H1 (cell line): ENCODE measurements at regions not wholly inside any gene's neighbourhood (a gene's known extent, or its start where the extent isn't known, plus 50 kb on each side); places are given as distances from the start of the nearest gene placed in this dataset.

Experiments used
- CTCF ChIA-PET: fragments of 300-600 bp; sonication (Branson Sonifier 250); formaldehyde crosslinking; loops from one replicate; lab custom pipeline; 2021; ENCODE audit not compliant: partially characterized antibody; lab: Charles Lee
- POLR2A ChIA-PET: fragments of 300-600 bp; sonication (Branson Sonifier 250); formaldehyde crosslinking; loops from one replicate; lab custom pipeline; 2021; ENCODE audit warnings: inconsistent platforms; ENCODE audit not compliant: partially characterized antibody; lab: Charles Lee
- DNase-seq, 2 experiments: peaks; one replicate each; pipeline versions ENCODE4 v3.0.0 to v3.0.0-alpha.2; 2010 to 2022; ENCODE audit warnings: low spot score in 2 of 2, low read depth in 1 of 2, mixed read lengths in 1 of 2
- FAIRE-seq: peaks from 2 replicates; lab custom pipeline; 2011; peaks lifted over from hg19 to GRCh38; lab: Jason Lieb, UNC
- H2AFZ ChIP-seq: 2 replicates; pipeline ENCODE4 v1.8.1; 2012; ENCODE audit warnings: low read length, inconsistent platforms
- H2AK5ac ChIP-seq: 2 replicates; pipeline ENCODE4 v1.6.1; 2013; ENCODE audit warnings: low read depth, low read length
- H2BK120ac ChIP-seq: replicated peaks from 2 replicates; pipeline ENCODE3; 2013; ENCODE audit warnings: low read depth, low read length, inconsistent platforms
- H2BK12ac ChIP-seq: 2 replicates; pipeline ENCODE4 v1.6.1; 2013; ENCODE audit warnings: low read depth, low read length
- H2BK15ac ChIP-seq: 2 replicates; pipeline ENCODE4 v1.6.1; 2013; ENCODE audit warnings: low read length
- H2BK20ac ChIP-seq: 2 replicates; pipeline ENCODE4 v1.6.1; 2013; ENCODE audit warnings: low read length
- H2BK5ac ChIP-seq: 2 replicates; pipeline ENCODE4 v1.6.1; 2013; ENCODE audit warnings: low read depth, low read length
- H3K14ac ChIP-seq: 2 replicates; pipeline ENCODE4 v1.6.1; 2013; ENCODE audit warnings: inconsistent platforms; ENCODE audit not compliant: insufficient read length
- H3K18ac ChIP-seq: 2 replicates; pipeline ENCODE4 v1.6.1; 2013; ENCODE audit warnings: low read length; ENCODE audit errors: extremely low read depth
- H3K23ac ChIP-seq: 2 replicates; pipeline ENCODE4 v1.6.1; 2013; ENCODE audit warnings: inconsistent platforms; ENCODE audit not compliant: insufficient read length
- H3K23me2 ChIP-seq: 2 replicates; pipeline ENCODE4 v1.6.1; 2013; ENCODE audit warnings: low read depth, low read length
- H3K27ac ChIP-seq: 2 replicates; pipeline ENCODE4 v1.6.1; 2011; ENCODE audit warnings: low read depth, low read length, inconsistent platforms
- H3K27me3 ChIP-seq, 4 experiments: replicated peaks in 1 of 4; 1 replicate in 1 of 4; 2 replicates in 3 of 4; pipeline versions ENCODE4 v1.6.1 to v1.8.1; 2011 to 2013; ENCODE audit warnings: low read length in 3 of 4, mild to moderate bottlenecking in 3 of 4, inconsistent platforms in 2 of 4, mixed read lengths in 2 of 4, moderate library complexity in 1 of 4; ENCODE audit not compliant: control insufficient read depth in 3 of 4, insufficient read depth in 3 of 4; ENCODE audit errors: extremely low read depth in 1 of 4
- H3K36me3 ChIP-seq, 4 experiments: 2 replicates each; pipeline versions ENCODE4 v1.6.1 to v1.8.1; 2011 to 2013; ENCODE audit warnings: mild to moderate bottlenecking in 4 of 4, low read length in 3 of 4, moderate library complexity in 2 of 4, control low read depth in 1 of 4, inconsistent platforms in 1 of 4; ENCODE audit not compliant: insufficient read depth in 4 of 4, control insufficient read depth in 2 of 4
- H3K4ac ChIP-seq: replicated peaks from 2 replicates; pipeline ENCODE3; 2013; ENCODE audit warnings: low read length, low read depth, mixed read lengths, inconsistent platforms; ENCODE audit not compliant: insufficient read length
- H3K4me1 ChIP-seq, 4 experiments: replicated peaks in 1 of 4; 1 replicate in 1 of 4; 2 replicates in 3 of 4; pipeline versions ENCODE4 v1.6.1 to v1.8.1; 2011 to 2013; ENCODE audit warnings: low read length in 3 of 4, inconsistent platforms in 2 of 4, mixed read lengths in 1 of 4; ENCODE audit not compliant: insufficient read depth in 4 of 4, control insufficient read depth in 3 of 4
- H3K4me2 ChIP-seq, 2 experiments: 2 replicates each; pipeline versions ENCODE4 v1.6.1 to v1.8.1; 2011 to 2013; ENCODE audit warnings: low read depth in 2 of 2, low read length in 2 of 2, control low read depth in 1 of 2, inconsistent platforms in 1 of 2, mild to moderate bottlenecking in 1 of 2; ENCODE audit not compliant: insufficient read depth in 1 of 2
- H3K4me3 ChIP-seq, 4 experiments: fragments of 200-600, 300-600 bp in 1 of 4; sonication (generic), shearing (Covaris generic), sonication (Bioruptor Twin) in 1 of 4; 2 replicates each; pipeline versions ENCODE4 v1.5.1 to v1.8.1; 2011 to 2016; ENCODE audit warnings: low read length in 4 of 4, low read depth in 3 of 4, control low read depth in 2 of 4, inconsistent platforms in 2 of 4, mild to moderate bottlenecking in 2 of 4, mixed read lengths in 1 of 4, moderate library complexity in 1 of 4; ENCODE audit not compliant: insufficient read depth in 2 of 4; ENCODE audit errors: extremely low read depth in 1 of 4
- H3K56ac ChIP-seq: replicated peaks from 2 replicates; pipeline ENCODE3; 2013; ENCODE audit warnings: low read depth, mild to moderate bottlenecking, mixed read lengths, low read length, inconsistent platforms; ENCODE audit not compliant: insufficient read length
- H3K79me1 ChIP-seq: 2 replicates; pipeline ENCODE4 v1.6.1; 2013; ENCODE audit warnings: low read depth, low read length, control low read depth
- H3K79me2 ChIP-seq, 2 experiments: 2 replicates each; pipeline versions ENCODE4 v1.6.1 to v1.8.1; 2012 to 2013; ENCODE audit warnings: low read length in 2 of 2, mild to moderate bottlenecking in 2 of 2, inconsistent platforms in 1 of 2; ENCODE audit not compliant: insufficient read depth in 2 of 2, control insufficient read depth in 1 of 2
- H3K9ac ChIP-seq, 4 experiments: replicated peaks in 1 of 4; 1 replicate in 1 of 4; 2 replicates in 3 of 4; pipeline versions ENCODE4 v1.6.1 to v1.8.1; 2011 to 2013; ENCODE audit warnings: low read depth in 3 of 4, low read length in 3 of 4, control low read depth in 2 of 4, mild to moderate bottlenecking in 2 of 4, moderate library complexity in 2 of 4, inconsistent platforms in 1 of 4; ENCODE audit errors: extremely low read depth in 1 of 4
- H3K9me3 ChIP-seq, 2 experiments: 2 replicates each; pipeline versions ENCODE4 v1.6.1 to v1.8.1; 2012 to 2013; ENCODE audit warnings: mild to moderate bottlenecking in 2 of 2, moderate library complexity in 2 of 2, control low read depth in 1 of 2, inconsistent platforms in 1 of 2, low read depth in 1 of 2, low read length in 1 of 2, mixed read lengths in 1 of 2; ENCODE audit not compliant: insufficient read depth in 2 of 2
- H4K20me1 ChIP-seq, 2 experiments: replicated peaks in 1 of 2; 2 replicates each; pipeline versions ENCODE3 to v1.8.1; 2011 to 2013; ENCODE audit warnings: inconsistent platforms in 2 of 2, low read length in 2 of 2, mild to moderate bottlenecking in 1 of 2; ENCODE audit not compliant: insufficient read depth in 2 of 2, control insufficient read depth in 1 of 2
- H4K5ac ChIP-seq: 2 replicates; pipeline ENCODE4 v1.6.1; 2013; ENCODE audit warnings: low read length, low read depth, mixed read lengths, inconsistent platforms; ENCODE audit not compliant: insufficient read length
- H4K8ac ChIP-seq: 2 replicates; pipeline ENCODE4 v1.8.0; 2013; ENCODE audit warnings: mild to moderate bottlenecking, moderate library complexity, low read length, inconsistent platforms; ENCODE audit not compliant: insufficient read depth; ENCODE audit errors: extremely low read depth
- H4K91ac ChIP-seq: replicated peaks from 2 replicates; pipeline ENCODE3; 2013; ENCODE audit warnings: low read length, mixed read lengths, inconsistent platforms; ENCODE audit not compliant: insufficient read length
- BRCA1 ChIP-seq: IDR thresholded peaks from 2 replicates; pipeline ENCODE4 v1.6.1; 2012; ENCODE audit warnings: low read depth, low read length, improper control_type of control experiment
- CHD1 ChIP-seq: IDR thresholded peaks from 2 replicates; pipeline ENCODE4 v1.6.1; 2012; ENCODE audit warnings: low read depth, low read length, improper control_type of control experiment
- HDAC6 ChIP-seq: IDR thresholded peaks from one replicate; pipeline ENCODE4 v1.7.1; 2012; ENCODE audit warnings: low read depth, mild to moderate bottlenecking, inconsistent platforms, low read length, moderate library complexity
- KDM1A ChIP-seq: fragments of 200-600, 300-600 bp; sonication (generic); IDR thresholded peaks from 2 replicates; pipeline ENCODE4 v1.7.1; 2016; ENCODE audit warnings: mild to moderate bottlenecking, low read length, borderline replicate concordance
- MAX ChIP-seq: IDR thresholded peaks from 2 replicates; pipeline ENCODE4 v1.6.1; 2012; ENCODE audit warnings: inconsistent platforms
- NANOG ChIP-seq: IDR thresholded peaks from 2 replicates; pipeline ENCODE4 v1.6.1; 2011; ENCODE audit warnings: low read length, low read depth, mild to moderate bottlenecking, inconsistent platforms; ENCODE audit not compliant: insufficient read depth, poor library complexity, severe bottlenecking
- PHF8 ChIP-seq: fragments of 200-600 bp; sonication (generic); conservative IDR thresholded peaks from 2 replicates; pipeline ENCODE4 v1.7.1; 2012; ENCODE audit warnings: low read depth, mild to moderate bottlenecking, inconsistent platforms, low read length, moderate library complexity
- RBBP5 ChIP-seq: IDR thresholded peaks from 2 replicates; pipeline ENCODE4 v1.7.1; 2012; ENCODE audit warnings: low read depth, mild to moderate bottlenecking, inconsistent platforms, low read length, moderate library complexity, borderline replicate concordance
- RNF2 ChIP-seq: fragments of 200-900, 300-1000 bp; sonication (generic); IDR thresholded peaks from 2 replicates; pipeline ENCODE4 v1.7.1; 2016; ENCODE audit warnings: borderline replicate concordance, low read depth, mild to moderate bottlenecking, antibody characterized with exemption, low read length; ENCODE audit not compliant: poor library complexity, severe bottlenecking; ENCODE audit errors: missing control alignments
- SP4 ChIP-seq: IDR thresholded peaks from 2 replicates; pipeline ENCODE4 v1.6.1; 2012; ENCODE audit warnings: low read length, inconsistent platforms
- TAF1 ChIP-seq: IDR thresholded peaks from 2 replicates; pipeline ENCODE4 v1.6.1; 2011; ENCODE audit warnings: mild to moderate bottlenecking, low read depth, low read length
- TAF7 ChIP-seq: optimal IDR thresholded peaks from 2 replicates; pipeline ENCODE3; 2011; ENCODE audit warnings: low read depth, mild to moderate bottlenecking, inconsistent platforms, low read length, moderate library complexity, borderline replicate concordance
- YY1 ChIP-seq: IDR thresholded peaks from 2 replicates; pipeline ENCODE4 v1.6.1; 2011; ENCODE audit warnings: low read depth, mild to moderate bottlenecking, low read length
- WGBS, 2 experiments: shearing (Covaris generic) in 1 of 2; methylation state at CpG; one replicate each; pipeline versions ENCODE4 v1.1.6 to v1.1.7; 2013 to 2015; ENCODE audit warnings: low lambda C conversion rate in 2 of 2, mixed read lengths in 2 of 2, inconsistent platforms in 1 of 2, low coverage in 1 of 2, missing lambda C conversion rate in 1 of 2; ENCODE audit not compliant: insufficient replicate concordance in 2 of 2, insufficient coverage in 1 of 2, insufficient read length in 1 of 2; ENCODE audit errors: extremely low coverage in 1 of 2, missing lambda C conversion rate in 1 of 2; 5-methylcytosine and 5-hydroxymethylcytosine counted together

DNA sequence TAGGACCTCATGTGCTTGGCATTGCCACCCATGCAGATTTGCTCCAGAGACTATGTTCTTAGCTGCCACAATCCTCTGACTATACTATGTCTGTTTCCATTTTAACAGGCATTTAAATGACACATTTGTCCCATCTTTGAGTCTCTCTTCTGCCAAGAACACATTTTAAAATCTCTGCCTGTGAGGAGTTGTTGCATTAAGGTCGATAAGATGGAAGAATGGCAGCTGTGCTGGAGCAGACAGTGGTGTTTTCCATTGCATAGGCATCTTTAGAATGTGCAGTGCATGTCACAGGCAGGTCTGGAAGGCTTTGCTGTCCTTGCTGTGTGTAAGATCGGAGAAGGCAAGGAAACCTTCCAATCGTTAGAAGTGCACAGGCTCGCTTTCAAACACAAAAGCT is 70.9 kb upstream of the CELF2 start:
- Histone ChIP-seq H3K4ac (no peak overlapping the region), H3K4me1 (no peaks in the 10 kb centered on the region), H3K36me3 (no peaks in the 10 kb centered on the region), H3K79me2 (no peaks in the 10 kb centered on the region), H3K27me3 (no peaks in the 10 kb centered on the region), H3K27ac (no peak overlapping the region), H2AFZ (no peak overlapping the region), H4K91ac (no peak overlapping the region), H3K14ac (no peak overlapping the region), H3K4me2 (no peak overlapping the region), H2BK20ac (no peak overlapping the region), H3K9ac (no peak overlapping the region), H2BK5ac (no peak overlapping the region), H3K18ac (no peak overlapping the region), H2BK120ac (no peak overlapping the region), H3K4me3 (no peak overlapping the region), H2AK5ac (no peak overlapping the region), H3K9me3 (peaks cover 18 to 27% of the 10 kb centered on the region in 2 experiments; a peak in 2 of 4 replicates), H2BK15ac (no peak overlapping the region), H4K8ac (no peak overlapping the region), H3K23me2 (no peaks in the 10 kb centered on the region), H3K56ac (no peak overlapping the region), H3K23ac (no peak overlapping the region), H2BK12ac (no peak overlapping the region), H4K5ac (no peak overlapping the region), H4K20me1 (no peaks in the 10 kb centered on the region), H3K79me1 (no peaks in the 10 kb centered on the region)
- FAIRE-seq, result no peak
- 96% methylated on average over 4 of the region's 4 CpGs; no CpG with 5 or more reads in 1 of the 2 experiments for WGBS, 2 experiments
- ChIA-PET POLR2A (no interaction called here), CTCF (no interaction called here)
- TF ChIP-seq RBBP5 (no peak), KDM1A (no peak), CHD1 (no peak), TAF7 (no peak), BRCA1 (no peak), YY1 (no peak), TAF1 (no peak), SP4 (no peak), RNF2 (no peak), NANOG (no peak), MAX (no peak), HDAC6 (no peak), PHF8 (no peak)
- no peak for DNase-seq
